DMS 273 treated with DMSO at 0.1 percent for 48 hours (cell line): ENCODE measurements at regions not wholly inside any gene's neighbourhood (a gene's known extent, or its start where the extent isn't known, plus 50 kb on each side); places are given as distances from the start of the nearest gene placed in this dataset.

Source experiments
- DNase-seq: peaks from one replicate; lab custom pipeline; 2025; lab: John Stamatoyannopoulos, UW

GRCh38 chr14:98871796-98872195, 400.2 kb downstream of the BCL11B start:
- DNase-seq, result no peak

GRCh38 chr14:98877065-98877464, 394.9 kb downstream of the BCL11B start:
- DNase-seq, result no peak

DNA sequence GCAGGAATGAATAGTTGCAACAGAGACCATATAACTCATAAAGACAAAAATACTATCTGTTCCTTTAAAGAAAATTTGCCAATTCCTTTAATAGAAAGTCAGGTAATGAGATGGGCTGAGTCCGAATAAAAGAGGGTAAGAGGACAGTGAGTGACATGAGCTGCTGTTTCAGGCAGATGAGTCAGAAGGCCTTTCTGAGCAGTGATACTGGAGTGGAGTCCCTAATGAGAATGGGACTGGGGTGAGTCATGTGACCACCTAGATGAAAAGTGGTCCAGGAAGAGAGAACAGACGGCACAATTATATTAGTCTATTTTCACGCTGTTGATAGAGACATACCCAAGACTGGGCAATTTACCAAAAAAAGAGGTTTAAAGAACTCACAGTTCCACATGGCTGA, 393.7 kb downstream of the BCL11B start:
- no peak for DNase-seq

DNA sequence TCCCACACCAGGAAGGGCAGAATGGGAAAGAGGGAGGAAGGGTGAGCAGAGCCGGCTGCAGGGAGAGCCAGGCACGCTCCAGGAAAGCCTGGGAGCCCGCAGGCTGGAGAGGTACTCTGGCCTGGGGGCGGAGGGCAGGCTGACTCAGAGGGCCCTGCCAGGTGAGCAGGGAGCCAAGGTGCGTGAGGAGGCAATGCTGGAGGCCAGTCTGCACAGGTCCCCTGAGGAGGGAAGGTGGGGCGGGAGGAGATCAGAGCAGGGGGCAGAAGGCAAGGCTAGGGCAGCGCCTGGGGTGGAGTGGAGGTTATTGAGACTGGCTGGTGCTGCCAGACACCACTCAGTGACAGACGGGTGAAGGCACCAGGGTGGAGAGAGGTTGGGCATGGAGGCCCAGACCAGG, 385.0 kb downstream of the BCL11B start:
- DNase-seq, result no peak

GRCh38 chr14:98888281-98888680, 383.7 kb downstream of the BCL11B start:
- no peak for DNase-seq

DNA sequence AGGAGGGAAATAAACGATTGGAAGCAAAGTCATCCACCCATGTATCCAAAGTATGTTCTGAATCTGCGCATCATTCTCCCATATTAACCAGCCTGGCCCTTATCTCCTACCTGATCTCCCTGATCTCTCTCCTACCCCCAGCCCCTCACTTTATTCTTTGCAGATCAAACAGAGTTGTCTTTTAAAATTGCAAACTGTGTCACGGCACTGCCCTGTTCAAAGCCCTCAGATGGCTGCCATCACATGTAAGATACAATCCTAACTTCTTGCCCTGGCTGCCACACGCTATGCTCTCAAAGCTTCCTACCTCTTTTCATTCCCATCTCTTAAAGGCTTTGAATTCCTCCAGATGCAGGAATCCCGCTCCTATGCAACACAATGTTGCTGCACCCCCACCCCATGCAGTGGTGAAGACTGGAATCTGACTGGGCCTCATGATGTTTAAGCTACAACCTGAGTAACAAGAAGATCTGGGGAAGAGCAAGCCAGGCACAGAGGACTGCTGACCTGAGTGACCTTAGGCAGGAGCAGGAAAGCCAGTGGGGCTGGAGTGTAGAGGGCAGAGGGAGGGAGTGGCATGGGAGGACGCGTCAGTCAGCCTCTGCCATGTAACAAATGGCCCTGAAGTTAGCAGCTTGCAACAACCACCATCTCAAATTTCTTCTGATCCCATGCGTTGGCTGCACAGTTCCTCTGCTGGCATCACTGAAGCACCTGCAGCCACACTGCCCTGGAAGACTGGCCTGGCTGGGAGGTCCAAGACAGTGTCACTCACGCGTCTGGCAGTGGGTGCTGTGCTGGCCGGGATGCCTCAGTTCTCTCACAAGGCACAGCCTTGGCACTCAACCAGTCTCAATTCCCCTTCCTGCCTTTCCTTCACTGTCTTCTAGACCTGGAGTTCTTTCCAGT, 382.8 kb downstream of the BCL11B start:
- no peak for DNase-seq

DNA sequence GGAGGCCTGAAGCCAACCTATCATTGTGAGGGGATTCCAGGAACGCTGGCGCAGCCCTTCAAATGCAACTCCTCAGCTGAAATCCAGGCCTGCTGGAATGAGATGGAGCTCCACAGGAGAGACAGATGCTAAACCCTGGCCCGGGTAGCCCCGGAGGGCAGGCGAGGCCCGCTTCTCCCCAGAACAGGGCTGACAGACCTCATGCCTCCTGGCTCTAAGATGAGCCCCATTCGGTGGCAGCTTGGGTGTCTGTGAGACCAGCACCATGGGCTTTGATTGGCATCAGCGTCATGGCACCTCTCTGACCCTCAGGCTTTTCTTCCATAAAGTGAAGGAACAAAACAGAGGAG, 382.2 kb downstream of the BCL11B start:
- no peak for DNase-seq

GRCh38 chr14:98890556-98891340, 381.2 kb downstream of the BCL11B start:
- DNase-seq, result no peak

DNA sequence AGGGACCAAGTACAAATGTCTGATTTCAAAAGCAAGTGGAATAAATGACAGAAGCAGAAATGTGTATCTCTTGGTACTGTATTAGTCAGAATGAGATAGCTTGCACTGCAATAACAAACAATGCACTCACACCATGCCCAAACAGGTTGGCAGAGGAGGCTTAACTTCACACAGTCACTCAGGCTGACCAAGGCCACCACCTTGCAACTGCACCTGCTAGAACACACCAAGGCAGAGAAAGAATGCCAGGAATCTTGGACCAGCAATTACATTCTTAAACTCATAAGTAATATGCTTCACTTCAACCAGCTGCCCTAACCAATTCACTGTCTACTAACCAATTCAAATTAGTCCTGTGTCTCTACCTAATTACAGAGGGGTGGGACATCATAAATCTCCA, 378.3 kb downstream of the BCL11B start:
- DNase-seq, result no peak

DNA sequence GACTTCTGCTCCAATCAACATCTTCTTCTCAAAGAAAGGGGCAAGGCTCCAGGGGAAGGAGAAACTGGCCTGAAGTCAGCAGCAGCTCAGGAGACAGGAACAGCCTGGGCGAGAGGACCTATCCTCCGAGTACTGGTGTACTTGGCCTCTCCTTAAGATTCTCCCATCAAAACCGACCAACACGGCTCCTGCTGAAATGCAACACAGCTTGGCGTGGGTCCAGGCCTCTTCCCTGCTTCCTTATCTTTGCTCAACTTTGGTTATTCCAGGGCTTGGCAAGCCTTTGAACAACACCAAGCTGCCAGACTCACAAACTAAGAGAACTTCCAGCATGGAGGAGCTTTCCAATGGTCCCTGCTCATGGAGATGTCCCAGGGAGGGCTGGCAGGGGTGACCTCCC, 377.4 kb downstream of the BCL11B start:
- no peak for DNase-seq

DNA sequence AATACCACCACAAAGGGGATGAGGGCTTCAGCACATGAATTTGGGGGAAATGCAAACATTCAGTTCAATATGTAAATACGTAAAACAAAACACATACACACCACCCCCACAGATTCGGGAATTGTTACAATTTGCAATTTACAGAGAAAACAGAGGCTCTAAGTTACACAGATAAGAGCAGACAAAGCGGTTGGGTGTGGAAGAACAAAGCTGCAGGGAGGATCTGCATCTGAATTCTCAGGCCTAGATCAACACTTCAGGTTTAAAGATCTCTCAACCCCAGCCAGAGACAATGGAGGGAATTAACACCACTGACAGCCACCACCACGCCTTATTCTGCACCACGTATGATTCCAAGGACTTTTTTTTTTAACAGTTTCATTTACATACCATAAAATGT, 375.5 kb downstream of the BCL11B start:
- DNase-seq, result no peak

DNA sequence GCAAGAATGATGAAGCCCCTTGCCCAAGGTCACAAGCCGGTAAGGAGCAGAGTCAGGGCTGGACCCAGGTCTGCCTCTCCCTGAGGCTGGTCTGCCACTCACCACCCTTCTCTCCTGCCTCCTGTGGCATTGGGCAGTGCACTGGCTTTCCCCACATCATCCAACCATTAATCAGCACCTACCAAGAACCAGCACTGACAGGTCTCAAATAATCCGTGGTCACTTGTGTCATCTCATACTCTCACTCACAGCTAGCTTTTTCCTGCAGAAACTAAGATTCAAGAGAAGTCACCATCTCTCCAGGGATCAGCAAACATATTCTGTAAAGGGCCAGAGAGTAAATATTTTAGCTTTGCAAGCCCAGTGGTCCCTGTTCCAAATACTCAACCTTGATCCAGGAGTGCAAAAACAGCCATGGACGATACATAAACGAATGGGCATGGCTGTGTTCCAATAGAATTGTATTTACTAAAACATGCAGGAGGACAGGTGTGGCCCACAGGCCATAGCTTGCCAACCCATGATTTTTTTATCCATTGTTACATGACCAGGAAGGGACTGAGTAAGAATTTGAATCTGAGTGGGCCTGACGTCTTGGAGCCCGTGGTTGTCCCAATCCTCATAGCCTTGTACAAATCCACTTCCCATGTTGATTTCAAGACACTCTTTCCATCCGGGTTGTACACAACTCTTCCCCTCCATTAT, 374.2 kb downstream of the BCL11B start:
- no peak for DNase-seq

- DNase-seq, result no peak
Observed at GRCh38 chr14:98899441-98899840, 372.6 kb downstream of the BCL11B start.

- no peak for DNase-seq
Observed at GRCh38 chr14:98900236-98900635, 371.8 kb downstream of the BCL11B start.

DNA sequence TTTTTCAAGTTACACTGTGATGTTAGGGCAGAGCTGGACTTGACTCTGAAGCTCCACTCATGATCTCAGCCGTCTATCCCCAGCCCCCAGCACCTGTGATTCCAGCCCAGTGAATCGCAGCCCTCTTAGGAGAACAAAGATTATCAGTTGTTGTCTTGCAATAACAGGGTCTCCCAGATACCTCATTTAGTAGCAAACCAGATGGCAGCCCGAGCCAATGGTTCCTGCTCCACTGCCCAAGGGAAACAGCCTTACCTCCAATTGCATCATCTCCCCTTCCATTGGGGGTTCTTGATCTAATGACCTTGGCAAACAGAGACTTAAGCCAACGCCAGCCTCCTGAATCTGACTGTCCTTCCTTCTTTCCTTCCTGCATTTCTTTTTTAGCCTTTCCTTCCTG, 371.2 kb downstream of the BCL11B start:
- no peak for DNase-seq

DNA sequence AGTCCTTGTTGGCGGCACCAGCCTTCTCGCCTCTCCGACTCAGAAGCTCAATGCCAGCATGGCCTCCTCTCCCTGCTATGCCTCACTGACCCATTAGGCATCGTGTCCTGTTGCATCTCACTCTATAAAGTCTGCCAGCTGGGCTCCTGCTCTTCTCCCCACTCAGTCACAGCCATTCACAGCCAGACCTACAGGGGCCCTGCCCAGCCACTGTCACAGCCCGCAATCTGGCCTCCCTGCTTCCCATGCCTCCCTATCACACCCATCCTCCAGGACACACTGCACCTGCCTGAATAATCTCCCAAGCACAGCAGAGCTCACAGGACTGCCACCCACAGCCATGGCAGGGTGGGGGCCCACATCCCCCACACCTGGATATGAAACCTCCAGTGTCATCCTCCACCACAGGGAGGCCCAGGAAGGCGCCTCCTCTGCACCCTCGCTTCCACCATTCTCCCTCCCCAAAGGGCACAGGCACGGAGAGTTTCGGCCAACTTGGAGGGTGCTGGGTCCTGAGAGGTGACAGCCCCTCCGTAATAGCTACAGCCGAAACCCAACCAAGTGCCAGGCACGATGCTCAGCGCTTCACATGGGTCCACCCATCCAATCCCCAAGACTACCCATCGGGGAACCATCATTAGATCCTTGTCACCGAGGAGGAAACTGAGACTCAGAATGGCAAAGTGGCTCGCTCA, 370.3 kb downstream of the BCL11B start:
- DNase-seq, result no peak

DNA sequence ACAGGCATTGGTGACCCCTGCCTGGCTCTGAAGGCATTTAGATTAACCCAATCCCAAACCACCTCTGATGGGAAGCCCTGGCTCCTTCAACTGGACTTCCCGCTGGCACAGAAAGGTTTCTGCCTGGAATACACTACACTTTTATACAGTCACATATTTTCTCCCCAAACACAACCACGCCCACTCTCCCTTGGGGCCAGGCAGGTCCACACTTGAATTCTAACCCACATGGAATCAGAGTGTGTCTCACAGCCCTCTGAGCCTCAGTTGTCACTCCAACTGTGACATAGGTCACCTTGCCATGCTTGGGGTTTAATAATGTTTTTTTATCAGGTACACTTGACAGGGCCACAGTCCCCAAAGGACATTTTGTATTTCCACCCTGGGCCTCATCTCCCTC, 368.6 kb downstream of the BCL11B start:
- no peak for DNase-seq

DNA sequence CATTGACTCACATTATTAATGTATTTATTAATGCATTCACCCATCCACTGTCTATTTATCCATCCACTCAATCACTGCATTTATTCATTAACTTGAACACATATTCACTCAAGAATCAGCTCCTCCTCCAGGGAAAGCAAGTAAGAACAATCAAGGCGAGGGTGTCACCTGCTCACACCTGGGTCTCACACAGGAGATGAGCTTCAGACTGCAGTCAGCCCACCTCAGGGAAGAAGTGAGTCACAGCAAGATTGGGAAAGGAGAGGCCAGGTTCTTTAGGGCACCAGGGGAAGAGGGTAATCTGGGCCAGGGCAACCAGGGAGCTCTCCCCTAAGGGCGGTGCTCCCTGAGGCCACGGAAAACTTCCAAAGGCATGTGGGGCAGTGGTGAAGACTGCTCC, 367.3 kb downstream of the BCL11B start:
- no peak for DNase-seq

- DNase-seq, result no peak
Observed at GRCh38 chr14:98906123-98906995, 365.6 kb downstream of the BCL11B start.

GRCh38 chr14:98907271-98907670, 364.7 kb downstream of the BCL11B start:
- no peak for DNase-seq

DNA sequence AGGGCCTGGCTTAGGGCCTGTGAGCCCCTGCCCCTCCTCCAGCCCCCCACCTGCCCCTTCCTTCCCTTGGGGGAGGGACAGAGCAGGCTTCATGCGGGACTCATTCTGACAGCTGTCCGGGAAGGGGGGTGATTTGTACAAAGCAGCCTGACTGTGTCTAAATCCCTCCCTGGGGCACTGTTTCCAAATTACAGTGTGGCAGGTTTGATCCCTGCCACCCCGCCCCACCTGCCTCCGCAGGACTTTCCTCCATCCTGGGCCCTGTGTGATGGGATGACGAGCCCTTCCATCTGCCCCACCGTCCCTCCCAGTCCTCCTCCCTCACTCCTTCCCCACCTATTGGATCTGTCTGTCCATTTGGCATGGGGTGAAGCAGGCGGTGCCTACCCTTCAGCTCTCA, 363.9 kb downstream of the BCL11B start:
- DNase-seq, result no peak
